Kidney epithelial cell (primary cell): ENCODE measurements at regions not wholly inside any gene's neighbourhood (a gene's known extent, or its start where the extent isn't known, plus 50 kb on each side); places are given as distances from the start of the nearest gene placed in this dataset.
"Not testable (repeated sequence)": the region's sequence is repeated elsewhere in the genome, so short reads cannot be mapped to it uniquely, and the experiment has no call there.

ENCODE experiments used
- DNase-seq: peaks from one replicate; pipeline ENCODE4 v3.0.0-alpha.2; 2010; ENCODE audit warnings: low read depth
- H3K27me3 ChIP-seq: 2 replicates; pipeline ENCODE4 v1.6.0; 2011; ENCODE audit warnings: low read length; ENCODE audit not compliant: control insufficient read depth, insufficient read depth
- H3K36me3 ChIP-seq: 2 replicates; pipeline ENCODE4 v1.5.1; 2011; ENCODE audit warnings: low read length; ENCODE audit not compliant: control insufficient read depth, insufficient read depth
- H3K4me3 ChIP-seq: 2 replicates; pipeline ENCODE4 v1.5.1; 2011; ENCODE audit warnings: low read depth, mild to moderate bottlenecking, control low read depth, low read length
- TF ChIP-seq, protein P1 (sequence below): IDR thresholded peaks from 2 replicates; pipeline ENCODE4 v1.5.1; 2011; ENCODE audit warnings: mild to moderate bottlenecking, moderate library complexity, low read length, control low read depth, inconsistent platforms; ENCODE audit not compliant: insufficient read depth, poor library complexity, severe bottlenecking

DNA sequence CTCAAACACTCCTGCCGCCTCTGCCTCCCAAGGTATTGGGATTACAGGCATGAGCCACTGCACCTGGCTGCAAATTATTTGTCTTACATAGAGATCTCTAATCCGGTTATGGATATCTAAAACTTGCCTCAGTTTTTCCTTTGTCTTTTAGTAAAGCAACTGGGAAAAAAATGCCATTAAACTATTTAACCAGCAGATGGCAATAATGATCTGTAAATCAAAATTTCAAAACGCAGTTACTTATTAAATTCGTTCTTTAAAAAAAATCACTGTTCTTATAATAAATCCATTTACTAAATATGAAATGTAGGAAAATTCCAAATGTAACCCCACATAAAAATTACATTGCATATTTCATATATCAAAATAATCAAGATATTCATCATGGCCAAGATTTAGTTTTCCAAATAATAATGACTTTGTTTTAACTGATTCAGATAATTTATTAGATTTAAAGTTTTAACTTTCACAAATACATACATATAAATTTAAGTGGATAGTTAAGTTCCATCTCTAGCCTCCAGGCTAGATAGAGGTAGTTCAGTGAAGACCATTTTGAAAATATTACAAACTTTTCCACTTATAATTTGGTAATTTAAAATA, 125.8 kb downstream of the KBTBD2 start:
- TF ChIP-seq, protein P1, sequence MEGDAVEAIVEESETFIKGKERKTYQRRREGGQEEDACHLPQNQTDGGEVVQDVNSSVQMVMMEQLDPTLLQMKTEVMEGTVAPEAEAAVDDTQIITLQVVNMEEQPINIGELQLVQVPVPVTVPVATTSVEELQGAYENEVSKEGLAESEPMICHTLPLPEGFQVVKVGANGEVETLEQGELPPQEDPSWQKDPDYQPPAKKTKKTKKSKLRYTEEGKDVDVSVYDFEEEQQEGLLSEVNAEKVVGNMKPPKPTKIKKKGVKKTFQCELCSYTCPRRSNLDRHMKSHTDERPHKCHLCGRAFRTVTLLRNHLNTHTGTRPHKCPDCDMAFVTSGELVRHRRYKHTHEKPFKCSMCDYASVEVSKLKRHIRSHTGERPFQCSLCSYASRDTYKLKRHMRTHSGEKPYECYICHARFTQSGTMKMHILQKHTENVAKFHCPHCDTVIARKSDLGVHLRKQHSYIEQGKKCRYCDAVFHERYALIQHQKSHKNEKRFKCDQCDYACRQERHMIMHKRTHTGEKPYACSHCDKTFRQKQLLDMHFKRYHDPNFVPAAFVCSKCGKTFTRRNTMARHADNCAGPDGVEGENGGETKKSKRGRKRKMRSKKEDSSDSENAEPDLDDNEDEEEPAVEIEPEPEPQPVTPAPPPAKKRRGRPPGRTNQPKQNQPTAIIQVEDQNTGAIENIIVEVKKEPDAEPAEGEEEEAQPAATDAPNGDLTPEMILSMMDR, result peak; percentile 14
- not testable (repeated sequence) for DNase-seq, H3K36me3 ChIP-seq, H3K4me3 ChIP-seq, H3K27me3 ChIP-seq

DNA sequence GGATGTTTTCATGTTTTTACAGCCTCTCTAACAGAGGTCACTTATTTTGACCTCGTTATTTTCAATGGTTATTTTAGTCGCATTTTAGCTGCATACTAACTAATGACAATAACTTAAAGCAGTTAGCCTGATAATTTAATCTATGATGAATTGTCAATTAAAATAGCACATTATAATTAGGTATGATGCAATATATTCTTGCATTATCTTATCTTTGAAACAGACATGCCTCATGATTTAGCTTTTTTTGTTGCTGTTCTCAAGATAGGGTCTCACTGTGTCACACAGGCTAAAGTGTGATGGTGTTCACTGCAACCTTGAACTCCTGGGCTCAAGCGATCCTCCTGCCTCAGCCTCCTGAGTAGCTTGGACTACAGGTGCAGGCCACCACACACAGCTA, 126.4 kb downstream of the KBTBD2 start:
- Histone ChIP-seq H3K4me3 (no peak overlapping the region), H3K36me3 (no peaks in the 10 kb centered on the region), H3K27me3 (peaks cover 7% of the 10 kb centered on the region)
- TF ChIP-seq, protein P1, result no peak
- no peak for DNase-seq

DNA sequence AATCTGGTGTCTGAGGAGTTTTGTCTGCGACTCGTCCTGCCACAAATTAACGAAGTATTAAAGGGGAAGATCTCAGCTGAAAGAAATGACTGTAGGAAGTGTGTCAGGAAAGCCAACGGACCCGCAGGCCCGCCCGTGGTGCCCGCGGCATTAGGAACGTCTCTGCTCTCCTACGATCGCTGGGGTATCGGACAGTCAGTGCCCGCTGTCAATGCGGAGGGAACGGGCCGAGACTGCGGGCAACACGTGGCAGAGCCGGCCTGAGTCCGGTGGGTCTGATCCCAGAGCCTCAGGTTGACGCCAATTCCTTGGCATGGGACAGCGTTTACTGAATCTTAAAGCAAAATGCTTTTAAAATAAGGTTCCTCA, 128.7 kb downstream of the KBTBD2 start:
- TF ChIP-seq, protein P1, result no peak
- no peak for DNase-seq
- Histone ChIP-seq H3K4me3 (no peak overlapping the region), H3K36me3 (no peaks in the 10 kb centered on the region), H3K27me3 (peaks cover 7% of the 10 kb centered on the region)

DNA sequence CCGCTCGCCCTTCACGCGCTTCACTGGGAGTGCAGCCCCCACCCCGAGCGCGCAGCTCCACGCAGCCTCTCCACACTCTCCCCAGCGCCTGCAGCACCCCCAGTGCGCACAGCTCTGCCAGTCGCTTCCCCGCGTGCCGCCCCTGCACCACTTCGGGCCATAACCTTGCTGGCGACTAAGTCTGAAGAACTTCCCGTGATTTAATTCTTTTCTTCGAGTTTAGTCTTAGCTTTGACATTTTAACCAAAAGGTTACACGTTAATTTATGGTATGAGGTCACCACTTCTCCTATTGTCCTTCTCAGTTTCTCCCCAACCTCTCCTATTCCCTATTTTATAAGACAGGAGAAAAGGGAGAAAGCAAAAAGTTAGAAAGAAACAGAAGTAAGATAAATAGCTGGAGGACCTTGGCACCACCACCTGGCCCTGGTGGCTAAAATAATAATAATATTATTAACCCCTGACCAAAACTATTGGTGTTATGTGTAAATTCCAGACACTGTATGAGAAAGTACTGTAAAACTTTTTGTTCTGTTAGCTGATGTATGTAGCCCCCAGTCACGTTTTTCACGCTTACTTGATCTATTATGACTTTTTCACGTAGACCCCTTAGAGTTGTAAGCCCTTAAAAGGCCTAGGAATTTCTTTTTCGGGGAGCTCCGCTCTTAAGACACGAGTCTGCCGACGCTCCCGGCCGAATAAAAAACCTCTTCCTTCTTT, 129.2 kb downstream of the KBTBD2 start:
- not testable (repeated sequence) for DNase-seq, H3K36me3 ChIP-seq, H3K27me3 ChIP-seq
- peak overlapping the region; percentile 24 for H3K4me3 ChIP-seq

GRCh38 chr7:32761451-32762205, 129.9 kb downstream of the KBTBD2 start:
- no peak for DNase-seq
- Histone ChIP-seq H3K27me3 (peaks cover 7% of the 10 kb centered on the region), H3K36me3 (no peaks in the 10 kb centered on the region), H3K4me3 (peak overlapping the region; percentile 24)
- TF ChIP-seq, protein P1, result peak; percentile 11

GRCh38 chr7:32760755-32761154, 130.8 kb downstream of the KBTBD2 start:
- DNase-seq, H3K27me3 ChIP-seq, H3K36me3 ChIP-seq, H3K4me3 ChIP-seq: not testable (repeated sequence)

- not testable (repeated sequence) for H3K36me3 ChIP-seq, H3K27me3 ChIP-seq, DNase-seq, H3K4me3 ChIP-seq
These were observed 131.7 kb downstream of the KBTBD2 start for GRCh38 chr7:32759859-32760258.

- H3K27me3 ChIP-seq, H3K36me3 ChIP-seq, DNase-seq, H3K4me3 ChIP-seq: not testable (repeated sequence)
These were observed 137.7 kb downstream of the KBTBD2 start for GRCh38 chr7:32753872-32754271.

GRCh38 chr7:32748337-32748736, 143.2 kb downstream of the KBTBD2 start:
- not testable (repeated sequence) for H3K27me3 ChIP-seq, H3K36me3 ChIP-seq, H3K4me3 ChIP-seq, DNase-seq

- H3K4me3 ChIP-seq, result not testable (repeated sequence)
These were observed 144.0 kb downstream of the KBTBD2 start for GRCh38 chr7:32747443-32748148.

More at GRCh38 chr7:32747443-32748148, 144.0 kb downstream of the KBTBD2 start:
- not testable (repeated sequence) for H3K36me3 ChIP-seq, H3K27me3 ChIP-seq, DNase-seq
